WTC11 (cell line): ENCODE measurements at regions not wholly inside any gene's neighbourhood (a gene's known extent, or its start where the extent isn't known, plus 50 kb on each side); places are given as distances from the start of the nearest gene placed in this dataset.

Experiments
- ATAC-seq: fragments of 200-7000 bp; cut with Tn5 transposase; 2 replicates; pipeline ENCODE4 v1.10.0; 2021; ENCODE audit warnings: mild to moderate bottlenecking, moderate library complexity
- CTCF ChIA-PET: fragments of 300-600 bp; sonication (Branson Sonifier 250); formaldehyde crosslinking; loops from one replicate; lab custom pipeline; 2021; ENCODE audit warnings: antibody characterized with exemption; lab: Charles Lee
- POLR2A ChIA-PET: fragments of 350-600 bp; sonication (Branson Sonifier 250); formaldehyde crosslinking; loops from one replicate; lab custom pipeline; 2021; ENCODE audit warnings: antibody characterized with exemption; lab: Charles Lee
- DNase-seq: peaks from one replicate; pipeline ENCODE4 v3.0.0; 2021; ENCODE audit warnings: low spot score
- H3K27ac Mint-ChIP-seq: 2 replicates; pipeline ENCODE4 v1.8.0; 2021; ENCODE audit warnings: mixed read lengths
- H3K27me3 Mint-ChIP-seq: 2 replicates; pipeline ENCODE4 v1.8.0; 2021; ENCODE audit warnings: low read depth, mild to moderate bottlenecking, moderate library complexity, mixed read lengths
- H3K36me3 Mint-ChIP-seq: 2 replicates; pipeline ENCODE4 v1.8.0; 2021; ENCODE audit warnings: mixed read lengths
- H3K4me1 Mint-ChIP-seq: 2 replicates; pipeline ENCODE4 v1.8.0; 2022; ENCODE audit warnings: mixed read lengths
- H3K4me3 Mint-ChIP-seq: 2 replicates; pipeline ENCODE4 v1.8.0; 2021; ENCODE audit warnings: mild to moderate bottlenecking, moderate library complexity, mixed read lengths
- H3K9me3 Mint-ChIP-seq: 2 replicates; pipeline ENCODE4 v1.8.0; 2021; ENCODE audit warnings: mixed read lengths
- AR ChIP-seq: fragments of 250-450 bp; sonication (Bioruptor Pico); IDR thresholded peaks from 2 replicates; pipeline ENCODE4 v1.9.0; 2021; ENCODE audit warnings: mild to moderate bottlenecking
- ATF6 ChIP-seq: sonication (generic); formaldehyde crosslinking; IDR thresholded peaks from 2 replicates; pipeline ENCODE4 v1.8.1; 2023; ENCODE audit warnings: mild to moderate bottlenecking, missing genetic modification reagents
- CDX4 ChIP-seq: fragments of 250-450 bp; sonication (Bioruptor Pico); IDR thresholded peaks from 2 replicates; pipeline ENCODE4 v1.9.0; 2021; ENCODE audit warnings: moderate library complexity, mild to moderate bottlenecking, inconsistent platforms, borderline replicate concordance
- CREM ChIP-seq: sonication (generic); formaldehyde crosslinking; IDR thresholded peaks from 2 replicates; pipeline ENCODE4 v1.8.1; 2022; ENCODE audit warnings: mild to moderate bottlenecking, missing genetic modification reagents, moderate library complexity
- E2F4 ChIP-seq: sonication (generic); formaldehyde crosslinking; IDR thresholded peaks from 2 replicates; pipeline ENCODE4 v1.8.1; 2022; ENCODE audit warnings: low read depth, mild to moderate bottlenecking, moderate library complexity, missing genetic modification reagents, borderline replicate concordance
- ESRRA ChIP-seq: sonication (generic); formaldehyde crosslinking; IDR thresholded peaks from 2 replicates; pipeline ENCODE4 v1.8.1; 2022; ENCODE audit warnings: mild to moderate bottlenecking, missing genetic modification reagents, borderline replicate concordance
- FOXK1 ChIP-seq: sonication (generic); formaldehyde crosslinking; IDR thresholded peaks from 2 replicates; pipeline ENCODE4 v1.8.0; 2022; ENCODE audit warnings: mild to moderate bottlenecking, moderate library complexity, missing genetic modification reagents
- GRHL2 ChIP-seq: fragments of 250-450 bp; sonication (Bioruptor Pico); IDR thresholded peaks from 2 replicates; pipeline ENCODE4 v1.8.0; 2022; ENCODE audit warnings: mild to moderate bottlenecking, moderate library complexity; ENCODE audit not compliant: insufficient replicate concordance, severe bottlenecking
- GTF2I ChIP-seq: fragments of 250-450 bp; sonication (Bioruptor Pico); conservative IDR thresholded peaks from 2 replicates; pipeline ENCODE4 v1.4.0; 2021; ENCODE audit warnings: mild to moderate bottlenecking
- HMGA2 ChIP-seq: fragments of 250-450 bp; sonication (Bioruptor Pico); IDR thresholded peaks from 2 replicates; pipeline ENCODE4 v1.4.0; 2021; ENCODE audit warnings: mild to moderate bottlenecking, moderate library complexity
- IRF1 ChIP-seq: sonication (generic); formaldehyde crosslinking; IDR thresholded peaks from 2 replicates; pipeline ENCODE4 v1.8.0; 2023; ENCODE audit warnings: missing genetic modification reagents
- JUN ChIP-seq: sonication (generic); formaldehyde crosslinking; IDR thresholded peaks from 2 replicates; pipeline ENCODE4 v1.8.0; 2023; ENCODE audit warnings: mild to moderate bottlenecking, missing genetic modification reagents
- NFYB ChIP-seq: sonication (generic); formaldehyde crosslinking; conservative IDR thresholded peaks from 2 replicates; pipeline ENCODE4 v1.8.0; 2022; ENCODE audit warnings: low read depth, missing genetic modification reagents
- OVOL2 ChIP-seq: fragments of 250-450 bp; sonication (Bioruptor Pico); IDR thresholded peaks from 2 replicates; pipeline ENCODE4 v1.9.0; 2021; ENCODE audit warnings: mild to moderate bottlenecking, borderline replicate concordance
- SMAD4 ChIP-seq: sonication (generic); formaldehyde crosslinking; IDR thresholded peaks from 2 replicates; pipeline ENCODE4 v1.8.0; 2022; ENCODE audit warnings: mild to moderate bottlenecking, missing genetic modification reagents
- TCF7 ChIP-seq: sonication (generic); formaldehyde crosslinking; IDR thresholded peaks from 2 replicates; pipeline ENCODE4 v1.8.0; 2022; ENCODE audit warnings: mild to moderate bottlenecking, low read depth, missing genetic modification reagents, moderate library complexity
- USF1 ChIP-seq: sonication (generic); formaldehyde crosslinking; IDR thresholded peaks from 2 replicates; pipeline ENCODE4 v1.8.0; 2022; ENCODE audit warnings: mild to moderate bottlenecking, missing genetic modification reagents
- USF2 ChIP-seq: sonication (generic); formaldehyde crosslinking; IDR thresholded peaks from 2 replicates; pipeline ENCODE4 v1.8.1; 2023; ENCODE audit warnings: mild to moderate bottlenecking, missing genetic modification reagents, moderate library complexity
- ZMAT4 ChIP-seq: fragments of 250-450 bp; sonication (Bioruptor Pico); IDR thresholded peaks from 2 replicates; pipeline ENCODE4 v1.9.0; 2021; ENCODE audit warnings: mild to moderate bottlenecking
- ZNF121 ChIP-seq: sonication (generic); formaldehyde crosslinking; IDR thresholded peaks from 2 replicates; pipeline ENCODE4 v1.8.0; 2023; ENCODE audit warnings: missing genetic modification reagents
- ZNF263 ChIP-seq: sonication (generic); formaldehyde crosslinking; IDR thresholded peaks from 2 replicates; pipeline ENCODE4 v1.8.1; 2022; ENCODE audit warnings: low read depth, mild to moderate bottlenecking, moderate library complexity, missing genetic modification reagents
- ZNF317 ChIP-seq: sonication (generic); formaldehyde crosslinking; IDR thresholded peaks from 2 replicates; pipeline ENCODE4 v1.8.1; 2023; ENCODE audit warnings: low read depth, mild to moderate bottlenecking, moderate library complexity, missing genetic modification reagents, borderline replicate concordance
- ZNF423 ChIP-seq: fragments of 250-450 bp; sonication (Bioruptor Pico); IDR thresholded peaks from 2 replicates; pipeline ENCODE4 v2.1.2; 2022; ENCODE audit warnings: mild to moderate bottlenecking, moderate library complexity
- ZSCAN18 ChIP-seq: fragments of 250-450 bp; sonication (Bioruptor Pico); IDR thresholded peaks from 2 replicates; pipeline ENCODE4 v2.1.2; 2022; ENCODE audit warnings: mild to moderate bottlenecking, moderate library complexity

- Mint-ChIP-seq H3K4me3 (no peak overlapping the region), H3K27me3 (no peaks in the 10 kb centered on the region), H3K9me3 (peaks cover 6% of the 10 kb centered on the region), H3K4me1 (peaks cover 12% of the 10 kb centered on the region), H3K27ac (no peak overlapping the region), H3K36me3 (no peaks in the 10 kb centered on the region)
- POLR2A ChIA-PET, result no interaction called here
- DNase-seq (no peak), ATAC-seq (no peak)
- no peak for TF ChIP-seq E2F4 (CRISPR knock-in tag)
- TF ChIP-seq ZNF317 (CRISPR knock-in tag), result no peak
- no peak for TF ChIP-seq IRF1 (CRISPR knock-in tag)
- no peak for TF ChIP-seq ZNF121
- TF ChIP-seq ZMAT4 (CRISPR knock-in tag), result no peak
- no peak for TF ChIP-seq GTF2I (CRISPR knock-in tag)
- no peak for TF ChIP-seq OVOL2 (CRISPR knock-in tag)
- TF ChIP-seq HMGA2 (CRISPR knock-in tag), result no peak
- CTCF ChIA-PET, result no interaction called here
These were observed 687.2 kb upstream of the CPEB2 start for GRCh38 chr4:14315129-14315528.

GRCh38 chr4:14317351-14317750, 684.9 kb upstream of the CPEB2 start:
- CTCF ChIA-PET, result no interaction called here
- DNase-seq, result no peak
- H3K27me3 Mint-ChIP-seq, result no peaks in the 10 kb centered on the region
- no peak for ATAC-seq
- H3K4me3 Mint-ChIP-seq, result no peak overlapping the region
- POLR2A ChIA-PET, result no interaction called here
- peaks cover 15% of the 10 kb centered on the region for H3K4me1 Mint-ChIP-seq
- H3K36me3 Mint-ChIP-seq, result no peaks in the 10 kb centered on the region
- no peak overlapping the region for H3K27ac Mint-ChIP-seq
- H3K9me3 Mint-ChIP-seq, result peaks cover 8% of the 10 kb centered on the region
- TF ChIP-seq SMAD4 (CRISPR knock-in tag) (no peak), AR (CRISPR knock-in tag) (no peak), USF1 (CRISPR knock-in tag) (no peak), ESRRA (CRISPR knock-in tag) (no peak), USF2 (CRISPR knock-in tag) (no peak), GRHL2 (CRISPR knock-in tag) (no peak), TCF7 (CRISPR knock-in tag) (no peak), ZNF263 (no peak), ZNF423 (CRISPR knock-in tag) (no peak), ZSCAN18 (no peak), CDX4 (no peak), JUN (CRISPR knock-in tag) (no peak), CREM (CRISPR knock-in tag) (no peak), ATF6 (no peak), FOXK1 (CRISPR knock-in tag) (no peak), E2F4 (CRISPR knock-in tag) (no peak), NFYB (CRISPR knock-in tag) (no peak)
